Stomach (tissue), 8 donors: ENCODE measurements at regions not wholly inside any gene's neighbourhood (a gene's known extent, or its start where the extent isn't known, plus 50 kb on each side); places are given as distances from the start of the nearest gene placed in this dataset.

Experiments
- DNase-seq, 2 donors: peaks; one replicate each; pipeline versions ENCODE4 v3.0.0 to v3.0.0-alpha.2; 2013 to 2019
- H3K27ac ChIP-seq, 5 donors: fragments of 200-600 bp in 4 of 5; sonication (generic) in 4 of 5; one replicate each; pipeline ENCODE4 v1.5.1; 2013 to 2019; ENCODE audit warnings: mild to moderate bottlenecking in 1 of 5, moderate library complexity in 1 of 5
- H3K27me3 ChIP-seq, 3 donors: fragments of 200-600 bp; sonication (generic); one replicate each; pipeline ENCODE4 v1.5.1; 2017 to 2019; ENCODE audit warnings: mixed run types in 1 of 3
- H3K36me3 ChIP-seq, 4 donors: fragments of 200-600 bp; sonication (generic); 1 replicate in 3 of 4; 2 replicates in 1 of 4; pipeline ENCODE4 v1.5.1; 2016 to 2019
- H3K4me1 ChIP-seq, 4 donors: fragments of 200-600 bp; sonication (generic); one replicate each; pipeline ENCODE4 v1.5.1; 2016 to 2019
- H3K4me3 ChIP-seq, 4 donors: fragments of 200-600 bp; sonication (generic) in 3 of 4; one replicate each; pipeline ENCODE4 v1.5.1; 2016 to 2019; ENCODE audit warnings: mild to moderate bottlenecking in 1 of 4
- H3K9me3 ChIP-seq, 4 donors: fragments of 200-600 bp; sonication (generic); one replicate each; pipeline ENCODE4 v1.5.1; 2016 to 2019
- CTCF ChIP-seq, 7 experiments: fragments of 450-650 bp in 4 of 7; fragments of 200-600 bp in 3 of 7; sonication (generic) in 3 of 7; IDR thresholded peaks; one replicate each; pipeline ENCODE4 v1.5.1; 2016 to 2019; ENCODE audit warnings: antibody characterized with exemption in 7 of 7, control low read depth in 2 of 7, mild to moderate bottlenecking in 1 of 7
- EP300 ChIP-seq: sonication (generic); formaldehyde crosslinking; IDR thresholded peaks from one replicate; pipeline ENCODE4 v1.6.1; 2017; ENCODE audit warnings: antibody characterized with exemption
- POLR2A ChIP-seq, 4 donors: fragments of 450-650 bp; IDR thresholded peaks; one replicate each; pipeline ENCODE4 v1.6.1; 2016; ENCODE audit warnings: antibody characterized with exemption in 4 of 4, control low read depth in 2 of 4, mild to moderate bottlenecking in 1 of 4, moderate library complexity in 1 of 4
- POLR2AphosphoS5 ChIP-seq, 3 donors: sonication (generic); formaldehyde crosslinking; IDR thresholded peaks; one replicate each; pipeline ENCODE4 v1.6.1; 2016; ENCODE audit warnings: antibody characterized with exemption in 3 of 3
- WGBS, 5 donors: extraction: QIAGEN DNeasy Blood & Tissue Kit in 3 of 5; methylation state at CpG; one replicate each; pipeline versions ENCODE4 v1.1.5 to v1.1.7; 2013 to 2018; 5-methylcytosine and 5-hydroxymethylcytosine counted together
- intact Hi-C: fragments of 100-400 bp; cut with DNase I; formaldehyde crosslinking; loops from one replicate; pipeline ENCODE4 v1.15.1; 2023; ENCODE audit warnings: low total_unique reads
- donor health status: healthy with polysubstance abuse.
- donor health status: Bipolar disorder and iron deficiency.
- donor health status: healthy.

GRCh38 chr18:56100090-56100722 is 512.2 kb upstream of the TCF4 start:
- intact Hi-C loops = no loop called here
- no peaks in the 10 kb centered on the region for H3K27me3 ChIP-seq
- H3K4me1 ChIP-seq = no peaks in the 10 kb centered on the region
- no peaks in the 10 kb centered on the region for H3K36me3 ChIP-seq
- DNase-seq = no peak
- H3K4me3 ChIP-seq = no peak overlapping the region
- no peak overlapping the region for H3K27ac ChIP-seq
- H3K9me3 ChIP-seq = peaks cover 0 to 4% (median 1%) of the 10 kb centered on the region in 4 donors
- no peak for TF ChIP-seq POLR2AphosphoS5 (IDR thresholded peaks at IDR 0.05)
- TF ChIP-seq EP300 = no peak
- no peak for TF ChIP-seq POLR2A (IDR thresholded peaks at IDR 0.05)
- TF ChIP-seq CTCF (IDR thresholded peaks at IDR 0.05) = no peak
- 78 to 87% (median 83%) methylated on average over 6 of the region's 6 CpGs for WGBS, 5 donors

GRCh38 chr18:56097621-56098020 is 509.6 kb upstream of the TCF4 start:
- 84 to 93% (median 88%) methylated on average over 5 of the region's 5 CpGs for WGBS, 5 donors
- Histone ChIP-seq H3K9me3 (no peaks in the 10 kb centered on the region), H3K36me3 (no peaks in the 10 kb centered on the region), H3K27me3 (no peaks in the 10 kb centered on the region), H3K4me3 (no peak overlapping the region), H3K4me1 (no peaks in the 10 kb centered on the region), H3K27ac (no peak overlapping the region)
- TF ChIP-seq EP300 (no peak), POLR2AphosphoS5 (IDR thresholded peaks at IDR 0.05) (no peak), CTCF (IDR thresholded peaks at IDR 0.05) (no peak), POLR2A (IDR thresholded peaks at IDR 0.05) (no peak)
- DNase-seq = no peak
- intact Hi-C loops = no loop called here

- WGBS, 5 donors = 68 to 83% (median 76%) methylated on average over 4 of the region's 4 CpGs
- Histone ChIP-seq H3K9me3 (no peaks in the 10 kb centered on the region), H3K4me3 (no peak overlapping the region), H3K36me3 (no peaks in the 10 kb centered on the region), H3K27ac (no peak overlapping the region), H3K27me3 (no peaks in the 10 kb centered on the region), H3K4me1 (no peaks in the 10 kb centered on the region)
- TF ChIP-seq POLR2A (IDR thresholded peaks at IDR 0.05) = no peak
- TF ChIP-seq CTCF (IDR thresholded peaks at IDR 0.05) = no peak
- TF ChIP-seq EP300 = no peak
- TF ChIP-seq POLR2AphosphoS5 (IDR thresholded peaks at IDR 0.05) = no peak
- DNase-seq = no peak
- intact Hi-C loops = no loop called here
Observed at GRCh38 chr18:56096861-56097260, 508.9 kb upstream of the TCF4 start.

GRCh38 chr18:56089612-56090258 is 501.7 kb upstream of the TCF4 start:
- intact Hi-C loops = no loop called here
- no peak overlapping the region for H3K27ac ChIP-seq
- no peaks in the 10 kb centered on the region for H3K4me1 ChIP-seq
- no peaks in the 10 kb centered on the region for H3K36me3 ChIP-seq
- TF ChIP-seq EP300 (no peak), POLR2A (IDR thresholded peaks at IDR 0.05) (no peak), CTCF (IDR thresholded peaks at IDR 0.05) (no peak), POLR2AphosphoS5 (IDR thresholded peaks at IDR 0.05) (no peak)
- H3K27me3 ChIP-seq = no peaks in the 10 kb centered on the region
- WGBS, 5 donors = 73 to 82% (median 77%) methylated on average over 4 of the region's 4 CpGs
- no peak overlapping the region for H3K4me3 ChIP-seq
- DNase-seq = no peak
- H3K9me3 ChIP-seq = no peaks in the 10 kb centered on the region
